ENCODE measurements at regions not wholly inside any gene's neighbourhood (a gene's known extent, or its start where the extent isn't known, plus 50 kb on each side); places are given as distances from the start of the nearest gene placed in this dataset.
A peak's percentile ranks its signal among the peaks of the same experiment; 100 is the strongest.

DNA sequence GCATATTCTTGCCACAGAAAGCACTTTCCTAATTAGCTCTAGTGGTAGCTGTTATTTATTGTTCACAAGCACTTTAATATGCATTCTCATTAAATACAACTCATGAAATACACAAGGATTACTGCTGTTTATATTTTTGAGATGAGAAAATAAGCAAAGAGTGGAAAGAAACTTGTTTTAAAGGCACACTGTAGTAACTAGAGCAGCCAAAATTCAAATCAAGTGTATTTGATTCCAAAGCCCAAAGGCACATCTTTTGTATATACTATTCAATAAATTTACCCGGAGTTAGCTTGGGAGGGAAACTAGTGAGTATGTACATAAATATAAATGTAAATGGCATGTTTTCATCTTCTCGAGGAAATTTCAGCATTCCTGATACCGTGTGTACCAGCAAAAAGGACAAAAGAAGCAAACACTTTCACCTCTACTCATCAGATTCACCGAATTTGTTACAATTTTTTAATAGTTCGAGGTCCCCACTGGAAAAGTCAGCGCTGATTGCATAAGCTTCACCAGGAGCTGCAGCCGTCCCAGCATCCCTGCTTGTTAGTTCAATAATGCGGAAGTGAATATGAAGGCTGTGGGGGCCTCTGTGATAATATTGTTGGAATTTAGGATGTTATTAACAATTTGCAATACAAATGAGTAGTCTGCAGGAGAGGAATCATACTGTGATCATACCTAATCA is 371.6 kb upstream of the MON1B start:
- no peak for DNase-seq

- no peak for DNase-seq
Measured at GRCh38 chr16:76824221-76824620, 366.8 kb upstream of the MON1B start.

GRCh38 chr16:76824791-76825190 is 366.2 kb upstream of the MON1B start:
- no peak for DNase-seq

DNA sequence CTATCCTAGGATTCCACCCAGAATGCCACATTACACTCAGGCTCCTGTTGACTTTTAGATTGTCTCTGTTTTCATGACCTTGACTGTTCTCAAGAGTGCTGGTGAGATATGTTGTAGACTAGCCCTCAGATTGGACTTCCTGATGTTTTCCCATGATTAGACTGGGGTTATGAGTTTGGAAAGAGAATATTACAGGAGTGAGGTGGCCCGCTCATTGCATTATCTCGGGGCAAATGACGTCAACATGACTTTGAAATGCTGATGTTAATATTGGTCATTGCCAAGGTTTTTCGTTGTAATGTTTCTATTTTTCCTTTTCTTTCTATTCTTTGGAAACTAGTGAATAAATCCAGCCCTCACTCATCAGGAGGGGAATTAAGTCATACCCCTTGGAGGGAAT is 355.7 kb upstream of the MON1B start:
- no peak for DNase-seq

GRCh38 chr16:76835779-76836300 is 355.1 kb upstream of the MON1B start:
- no peak for DNase-seq

DNA sequence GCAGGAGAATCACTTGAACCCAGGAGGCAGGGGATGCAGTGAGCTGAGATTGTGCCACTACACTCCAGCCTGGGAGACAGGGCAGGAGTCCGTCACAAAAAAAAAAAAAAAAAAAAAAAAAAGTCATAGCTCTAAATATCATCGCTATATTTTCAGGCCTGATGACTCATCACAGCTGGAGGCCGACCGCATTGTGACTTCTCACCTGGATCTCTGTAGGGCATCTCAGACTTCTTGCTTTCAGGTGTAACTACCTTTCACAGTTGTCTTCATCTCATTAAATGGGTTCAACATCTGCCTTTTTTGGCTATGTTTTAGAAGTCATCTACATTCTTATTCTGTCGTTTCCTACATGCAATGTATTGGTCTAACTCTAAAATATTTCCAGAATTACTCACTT is 353.1 kb upstream of the MON1B start:
- no peak for DNase-seq

DNA sequence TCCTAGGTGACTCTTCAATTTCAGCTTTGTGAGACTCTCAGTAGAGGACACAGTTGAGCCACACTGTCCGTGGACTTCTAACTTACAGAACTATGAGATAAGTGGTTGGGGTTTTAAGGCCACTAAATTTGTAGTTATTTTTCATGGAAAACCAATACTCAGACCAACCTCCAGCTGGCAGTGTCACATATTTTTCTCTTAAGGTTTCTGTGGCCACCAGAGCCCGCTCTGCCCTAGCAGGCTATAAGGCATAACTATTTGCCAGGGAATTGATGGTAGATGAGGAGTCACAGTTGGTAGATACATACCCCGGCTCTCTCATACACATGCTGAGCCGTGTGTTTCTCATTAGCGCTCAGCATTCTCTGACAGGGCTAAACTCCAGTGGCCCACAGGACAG is 336.8 kb upstream of the MON1B start:
- DNase-seq: no peak

- DNase-seq: no peak
Measured at GRCh38 chr16:76856112-76856511, 334.9 kb upstream of the MON1B start.

GRCh38 chr16:76857402-76857801 is 333.6 kb upstream of the MON1B start:
- no peak for DNase-seq

- no peak for DNase-seq
Measured at GRCh38 chr16:76862901-76863300, 328.1 kb upstream of the MON1B start.

GRCh38 chr16:76866994-76867393 is 324.0 kb upstream of the MON1B start:
- no peak for DNase-seq

DNA sequence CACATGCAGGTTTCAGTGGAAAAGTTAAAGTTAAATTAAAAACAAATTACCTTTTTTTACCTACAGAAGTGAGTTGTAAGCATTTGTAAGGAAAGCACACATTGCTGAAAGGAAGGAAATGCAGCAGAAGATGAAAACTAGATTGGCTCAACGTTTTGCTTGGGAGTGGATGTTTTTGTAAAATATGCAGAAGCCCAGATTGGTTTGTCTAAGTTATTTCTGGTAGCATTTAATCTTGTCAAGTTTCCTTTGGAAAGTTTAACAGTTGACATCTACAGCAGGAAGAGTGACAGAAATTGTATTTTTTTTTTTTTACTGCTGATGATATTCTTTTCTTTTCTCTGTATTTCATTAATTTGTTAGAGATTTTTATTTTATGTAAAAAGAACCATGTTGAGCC is 315.1 kb upstream of the MON1B start:
- DNase-seq: no peak

GRCh38 chr16:76879420-76879819 is 311.6 kb upstream of the MON1B start:
- DNase-seq: no peak

DNA sequence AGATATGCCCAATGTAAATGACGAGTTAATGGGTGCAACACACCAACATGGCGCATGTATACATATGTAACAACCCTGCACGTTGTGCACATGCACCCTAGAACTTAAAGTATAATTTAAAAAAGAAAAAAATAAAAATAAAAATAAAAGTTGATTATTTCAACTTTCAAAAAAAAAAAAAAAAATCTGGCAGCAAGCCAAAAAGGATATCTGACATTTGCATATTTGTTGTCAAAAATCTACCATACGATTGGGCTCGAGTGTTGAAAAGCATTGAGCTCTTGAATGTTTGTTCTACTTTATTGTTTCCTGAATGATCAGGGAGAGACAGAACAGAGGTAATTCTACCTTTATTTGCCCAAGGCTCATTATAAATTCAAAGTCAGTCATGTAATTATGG is 310.5 kb upstream of the MON1B start:
- DNase-seq: peak; percentile 36

DNA sequence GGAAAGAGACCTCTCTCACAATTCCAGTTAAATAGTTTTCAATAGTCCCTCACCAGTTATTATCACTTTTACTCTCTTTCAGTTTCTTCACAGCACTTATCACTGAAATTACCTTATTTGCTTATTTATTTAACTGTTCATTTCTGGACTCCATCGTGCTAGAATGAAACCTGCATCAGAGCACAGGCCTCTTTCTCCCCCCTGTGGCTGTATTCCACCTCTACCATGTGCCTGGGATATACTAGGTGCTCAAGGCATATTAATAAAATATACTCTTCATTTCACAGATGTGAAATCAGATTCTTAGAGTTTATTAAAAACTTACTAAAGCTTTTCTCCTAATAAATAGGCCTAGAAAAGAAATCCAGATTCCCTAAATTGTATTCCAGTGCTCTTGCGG is 308.9 kb upstream of the MON1B start:
- DNase-seq: no peak

- DNase-seq: no peak
Measured at GRCh38 chr16:76883076-76883475, 307.9 kb upstream of the MON1B start.

GRCh38 chr16:76885776-76886537 is 305.0 kb upstream of the MON1B start:
- no peak for DNase-seq

DNA sequence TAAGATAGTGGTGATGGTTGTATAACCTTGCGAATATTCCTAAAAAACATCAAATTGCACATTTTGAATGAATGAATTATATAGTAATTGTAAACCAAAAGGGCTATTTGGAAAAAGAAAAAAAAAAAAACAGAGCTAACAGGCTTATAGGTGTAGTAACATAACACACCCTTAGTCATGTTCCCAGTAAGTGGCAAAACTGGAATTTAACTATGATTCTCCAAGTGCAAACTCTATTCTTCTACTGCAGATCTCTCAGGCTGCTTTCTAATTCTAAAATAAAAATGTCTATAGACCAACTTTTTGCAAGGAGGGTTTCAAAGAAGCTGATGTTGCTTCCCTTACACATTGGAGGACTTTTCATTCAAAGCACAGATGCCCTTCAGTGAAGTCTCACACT is 293.2 kb upstream of the MON1B start:
- no peak for DNase-seq

DNA sequence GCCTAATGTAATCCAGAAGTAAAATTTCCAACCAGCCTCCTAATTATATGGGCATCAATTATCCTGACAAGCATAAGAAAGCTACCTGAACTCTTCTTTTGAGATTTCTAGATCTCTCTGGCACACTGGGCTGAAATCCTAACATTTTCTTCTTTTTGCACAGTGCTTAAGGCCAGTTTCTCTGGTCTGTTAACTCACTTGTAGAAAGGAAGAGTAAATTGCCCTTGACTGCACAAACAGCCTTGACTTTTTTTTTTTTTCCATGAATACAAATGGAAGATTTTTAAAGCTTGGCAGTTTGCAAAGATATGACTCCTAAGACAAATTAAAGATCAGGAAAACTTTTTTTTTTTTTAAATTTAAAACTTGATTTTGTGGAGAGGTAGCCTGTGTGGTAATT is 291.2 kb upstream of the MON1B start:
- DNase-seq: no peak

- DNase-seq: no peak
Measured at GRCh38 chr16:76900285-76901263, 290.4 kb upstream of the MON1B start.

GRCh38 chr16:76906552-76906951 is 284.4 kb upstream of the MON1B start:
- DNase-seq: no peak

GRCh38 chr16:76910931-76911330 is 280.1 kb upstream of the MON1B start:
- DNase-seq: no peak

DNA sequence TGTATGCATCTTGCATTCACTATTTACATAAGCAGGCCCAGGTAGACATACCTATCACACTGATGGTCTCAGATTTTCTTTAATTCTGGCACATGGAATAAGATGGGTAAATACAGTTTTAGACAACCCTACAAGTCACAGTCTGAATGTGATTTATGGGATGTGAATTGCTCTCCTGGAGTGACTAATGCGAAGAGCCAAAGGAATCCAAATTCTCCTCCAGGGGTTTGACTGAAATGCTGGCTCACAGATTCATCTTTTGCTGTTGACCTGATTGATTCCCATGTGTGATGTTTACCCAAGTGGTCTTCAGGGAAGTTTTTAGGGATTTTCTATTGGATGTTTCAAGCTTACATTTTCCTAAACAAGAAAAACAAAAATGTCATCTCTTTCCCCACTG is 277.9 kb upstream of the MON1B start:
- no peak for DNase-seq
